HepG2 (cell line): ENCODE measurements at regions not wholly inside any gene's neighbourhood (a gene's known extent, or its start where the extent isn't known, plus 50 kb on each side); places are given as distances from the start of the nearest gene placed in this dataset.

Source experiments
- ELF1 ChIP-seq: sonication (generic); formaldehyde crosslinking; IDR thresholded peaks from 2 replicates; pipeline ENCODE4 v1.4.0; 2020; ENCODE audit warnings: missing genetic modification reagents
- JUNB ChIP-seq: sonication (generic); formaldehyde crosslinking; IDR thresholded peaks from 2 replicates; pipeline ENCODE4 v1.8.0; 2022; ENCODE audit warnings: missing genetic modification reagents, mild to moderate bottlenecking, borderline replicate concordance
- MAZ ChIP-seq, 2 experiments: sonication (generic) in 1 of 2; formaldehyde crosslinking in 1 of 2; IDR thresholded peaks; 2 replicates each; pipeline versions ENCODE4 v1.5.0 to v1.6.1; 2012 to 2020; ENCODE audit warnings: low read depth in 2 of 2, mild to moderate bottlenecking in 2 of 2, borderline replicate concordance in 1 of 2, improper control_type of control experiment in 1 of 2, low read length in 1 of 2, missing genetic modification reagents in 1 of 2, moderate library complexity in 1 of 2
- NFYB ChIP-seq: sonication (generic); formaldehyde crosslinking; IDR thresholded peaks from 2 replicates; pipeline ENCODE4 v1.4.0; 2020; ENCODE audit warnings: missing genetic modification reagents
- NONO ChIP-seq, 2 experiments: fragments of 450-650 bp in 1 of 2; sonication (generic) in 1 of 2; formaldehyde crosslinking in 1 of 2; IDR thresholded peaks in 1 of 2; conservative IDR thresholded peaks in 1 of 2; 2 replicates each; pipeline versions ENCODE4 v1.6.1 to v1.8.0; 2017 to 2022; ENCODE audit warnings: mild to moderate bottlenecking in 1 of 2, missing genetic modification reagents in 1 of 2, moderate library complexity in 1 of 2
- POLR2A ChIP-seq, 2 experiments: IDR thresholded peaks; 2 replicates each; pipeline ENCODE4 v1.6.1; 2011; ENCODE audit warnings: low read depth in 2 of 2, low read length in 2 of 2, mild to moderate bottlenecking in 1 of 2, moderate library complexity in 1 of 2; ENCODE audit not compliant: insufficient read depth in 1 of 2
- SRF ChIP-seq: IDR thresholded peaks from 2 replicates; pipeline ENCODE4 v1.6.1; 2011; ENCODE audit warnings: mild to moderate bottlenecking, low read depth, low read length, moderate library complexity
- TBX3 ChIP-seq: fragments of 450-650 bp; IDR thresholded peaks from 2 replicates; pipeline ENCODE4 v1.6.1; 2017; ENCODE audit warnings: antibody characterized with exemption, mild to moderate bottlenecking, inconsistent platforms, borderline replicate concordance
- ZNF260 ChIP-seq: sonication (generic); formaldehyde crosslinking; IDR thresholded peaks from 2 replicates; pipeline ENCODE4 v1.4.0; 2020; ENCODE audit warnings: missing genetic modification reagents, low read depth, mild to moderate bottlenecking, borderline replicate concordance
- TF ChIP-seq, protein P1 (sequence below): sonication (generic); formaldehyde crosslinking; IDR thresholded peaks from 2 replicates; pipeline ENCODE4 v1.5.0; 2020; ENCODE audit warnings: mild to moderate bottlenecking, missing genetic modification reagents, moderate library complexity
- TF ChIP-seq, protein P2 (sequence below): sonication (generic); formaldehyde crosslinking; IDR thresholded peaks from 2 replicates; pipeline ENCODE4 v1.5.0; 2020; ENCODE audit warnings: missing genetic modification reagents, mild to moderate bottlenecking, borderline replicate concordance
- TF ChIP-seq, protein P3 (sequence below): sonication (generic); formaldehyde crosslinking; IDR thresholded peaks from 2 replicates; pipeline ENCODE4 v1.5.1; 2020; ENCODE audit warnings: mild to moderate bottlenecking, missing genetic modification reagents, moderate library complexity
- TF ChIP-seq, protein P4 (sequence below): sonication (generic); formaldehyde crosslinking; conservative IDR thresholded peaks from 2 replicates; pipeline ENCODE4 v1.4.0; 2020; ENCODE audit warnings: missing genetic modification reagents

DNA sequence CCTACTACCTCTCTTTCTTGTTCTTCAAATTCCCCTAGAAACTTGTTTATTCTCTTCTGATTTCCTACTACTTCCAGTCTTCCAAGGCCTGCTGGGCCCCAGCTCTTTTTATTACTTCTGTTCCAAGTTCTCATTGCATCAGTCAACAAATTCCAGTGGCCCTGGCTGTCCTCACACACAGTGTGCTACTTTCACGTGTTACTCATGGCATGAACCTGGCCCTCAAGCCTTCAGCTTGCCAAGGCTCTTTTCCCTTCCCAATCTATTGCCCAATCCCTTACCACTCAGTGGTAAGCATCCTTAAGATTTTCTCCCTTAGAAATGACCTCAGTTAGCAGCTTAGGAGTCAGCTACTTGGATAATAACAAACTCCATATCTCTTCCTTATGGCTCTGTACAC, 613.5 kb downstream of the LMO4 start:
- TF ChIP-seq ELF1 (CRISPR knock-in tag): no peak
- no peak for TF ChIP-seq POLR2A (IDR thresholded peaks at IDR 0.05; ENCODE audit: insufficient read depth in 1 of 2, low read depth in 2 of 2, low read length in 2 of 2)
- TF ChIP-seq, protein P1, sequence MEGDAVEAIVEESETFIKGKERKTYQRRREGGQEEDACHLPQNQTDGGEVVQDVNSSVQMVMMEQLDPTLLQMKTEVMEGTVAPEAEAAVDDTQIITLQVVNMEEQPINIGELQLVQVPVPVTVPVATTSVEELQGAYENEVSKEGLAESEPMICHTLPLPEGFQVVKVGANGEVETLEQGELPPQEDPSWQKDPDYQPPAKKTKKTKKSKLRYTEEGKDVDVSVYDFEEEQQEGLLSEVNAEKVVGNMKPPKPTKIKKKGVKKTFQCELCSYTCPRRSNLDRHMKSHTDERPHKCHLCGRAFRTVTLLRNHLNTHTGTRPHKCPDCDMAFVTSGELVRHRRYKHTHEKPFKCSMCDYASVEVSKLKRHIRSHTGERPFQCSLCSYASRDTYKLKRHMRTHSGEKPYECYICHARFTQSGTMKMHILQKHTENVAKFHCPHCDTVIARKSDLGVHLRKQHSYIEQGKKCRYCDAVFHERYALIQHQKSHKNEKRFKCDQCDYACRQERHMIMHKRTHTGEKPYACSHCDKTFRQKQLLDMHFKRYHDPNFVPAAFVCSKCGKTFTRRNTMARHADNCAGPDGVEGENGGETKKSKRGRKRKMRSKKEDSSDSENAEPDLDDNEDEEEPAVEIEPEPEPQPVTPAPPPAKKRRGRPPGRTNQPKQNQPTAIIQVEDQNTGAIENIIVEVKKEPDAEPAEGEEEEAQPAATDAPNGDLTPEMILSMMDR: no peak
- no peak for TF ChIP-seq MAZ (IDR thresholded peaks at IDR 0.05; ENCODE audit: borderline replicate concordance, low read depth, low read length)
- TF ChIP-seq MAZ (CRISPR knock-in tag; IDR thresholded peaks at IDR 0.05; ENCODE audit: low read depth): no peak
- no peak for TF ChIP-seq NONO (IDR thresholded peaks at IDR 0.05)
- no peak for TF ChIP-seq NONO (CRISPR knock-in tag; conservative IDR thresholded peaks at IDR 0.05)
- no peak for TF ChIP-seq NFYB
- TF ChIP-seq, protein P2, sequence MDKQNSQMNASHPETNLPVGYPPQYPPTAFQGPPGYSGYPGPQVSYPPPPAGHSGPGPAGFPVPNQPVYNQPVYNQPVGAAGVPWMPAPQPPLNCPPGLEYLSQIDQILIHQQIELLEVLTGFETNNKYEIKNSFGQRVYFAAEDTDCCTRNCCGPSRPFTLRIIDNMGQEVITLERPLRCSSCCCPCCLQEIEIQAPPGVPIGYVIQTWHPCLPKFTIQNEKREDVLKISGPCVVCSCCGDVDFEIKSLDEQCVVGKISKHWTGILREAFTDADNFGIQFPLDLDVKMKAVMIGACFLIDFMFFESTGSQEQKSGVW (CRISPR knock-in tag): no peak
- no peak for TF ChIP-seq SRF
- no peak for TF ChIP-seq ZNF260 (CRISPR knock-in tag)
- TF ChIP-seq TBX3: no peak
- no peak for TF ChIP-seq JUNB (CRISPR knock-in tag)
- TF ChIP-seq, protein P3, sequence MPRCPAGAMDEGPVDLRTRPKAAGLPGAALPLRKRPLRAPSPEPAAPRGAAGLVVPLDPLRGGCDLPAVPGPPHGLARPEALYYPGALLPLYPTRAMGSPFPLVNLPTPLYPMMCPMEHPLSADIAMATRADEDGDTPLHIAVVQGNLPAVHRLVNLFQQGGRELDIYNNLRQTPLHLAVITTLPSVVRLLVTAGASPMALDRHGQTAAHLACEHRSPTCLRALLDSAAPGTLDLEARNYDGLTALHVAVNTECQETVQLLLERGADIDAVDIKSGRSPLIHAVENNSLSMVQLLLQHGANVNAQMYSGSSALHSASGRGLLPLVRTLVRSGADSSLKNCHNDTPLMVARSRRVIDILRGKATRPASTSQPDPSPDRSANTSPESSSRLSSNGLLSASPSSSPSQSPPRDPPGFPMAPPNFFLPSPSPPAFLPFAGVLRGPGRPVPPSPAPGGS: no peak
- TF ChIP-seq, protein P4, sequence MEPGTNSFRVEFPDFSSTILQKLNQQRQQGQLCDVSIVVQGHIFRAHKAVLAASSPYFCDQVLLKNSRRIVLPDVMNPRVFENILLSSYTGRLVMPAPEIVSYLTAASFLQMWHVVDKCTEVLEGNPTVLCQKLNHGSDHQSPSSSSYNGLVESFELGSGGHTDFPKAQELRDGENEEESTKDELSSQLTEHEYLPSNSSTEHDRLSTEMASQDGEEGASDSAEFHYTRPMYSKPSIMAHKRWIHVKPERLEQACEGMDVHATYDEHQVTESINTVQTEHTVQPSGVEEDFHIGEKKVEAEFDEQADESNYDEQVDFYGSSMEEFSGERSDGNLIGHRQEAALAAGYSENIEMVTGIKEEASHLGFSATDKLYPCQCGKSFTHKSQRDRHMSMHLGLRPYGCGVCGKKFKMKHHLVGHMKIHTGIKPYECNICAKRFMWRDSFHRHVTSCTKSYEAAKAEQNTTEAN (CRISPR knock-in tag): no peak
